ENCODE measurements at regions not wholly inside any gene's neighbourhood (a gene's known extent, or its start where the extent isn't known, plus 50 kb on each side); places are given as distances from the start of the nearest gene placed in this dataset.

DNA sequence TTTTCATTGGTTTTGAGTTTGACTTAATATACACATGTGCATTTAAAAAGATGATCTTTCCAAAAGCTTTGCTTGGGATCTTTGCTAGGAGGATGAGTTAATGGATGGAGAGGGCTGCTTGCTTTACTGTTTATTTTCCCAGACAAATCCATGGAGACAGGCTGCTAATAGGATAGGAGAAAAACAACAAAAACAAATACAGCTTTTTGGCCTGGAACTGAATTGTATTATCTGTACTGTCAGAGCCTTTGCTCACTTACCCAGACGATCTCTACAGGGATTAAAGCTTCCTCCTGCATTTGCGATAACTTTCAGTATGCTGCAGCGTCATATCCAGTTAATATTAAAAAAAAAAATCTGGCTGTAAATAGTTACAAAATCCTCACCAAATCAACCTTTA is 190.8 kb upstream of the NUDT6 start:
- H2AFZ ChIP-seq (ENCODE audit: low read length) = no peak overlapping the region
- no peak overlapping the region for H3K4me3 ChIP-seq (ENCODE audit: low read depth, low read length, poor library complexity, severe bottlenecking)
- no peaks in the 10 kb centered on the region for H3K4me1 ChIP-seq (ENCODE audit: insufficient read depth, low read length, poor library complexity, severe bottlenecking)
- intact Hi-C loops (cut with micrococcal nuclease; ENCODE audit: unreplicated experiment) = no loop called here
- DNase-seq (ENCODE audit: low spot score) = no peak
- H4K20me1 ChIP-seq (ENCODE audit: insufficient read depth, low read length) = no peaks in the 10 kb centered on the region
- ChIA-PET CTCF (ENCODE audit: unreplicated experiment) (no interaction called here), POLR2A (no interaction called here)
- H3K9me2 ChIP-seq (ENCODE audit: insufficient read depth, low read length) = no peaks in the 10 kb centered on the region
- BruUV-seq (replicated peaks) = no TSS peak
- peaks cover 9% of the 10 kb centered on the region; the same call in 1 of the 2 replicates for H3K9me3 ChIP-seq (ENCODE audit: low read length)
- H3K27ac ChIP-seq (ENCODE audit: low read depth, low read length, poor library complexity, severe bottlenecking) = no peak overlapping the region
- H3K36me3 ChIP-seq (ENCODE audit: insufficient read depth, low read length) = no peaks in the 10 kb centered on the region; the same call in 1 of the 2 replicates
- no peak overlapping the region for H3K4me2 ChIP-seq (ENCODE audit: low read length)
- no peaks in the 10 kb centered on the region for H3K79me2 ChIP-seq (ENCODE audit: insufficient read depth, low read depth, low read length)
- no peak for TF ChIP-seq EZH2phosphoT487 (IDR thresholded peaks at IDR 0.05; ENCODE audit: borderline replicate concordance, low read depth, low read length)
- TF ChIP-seq CTCF (conservative IDR thresholded peaks at IDR 0.05; ENCODE audit: low read length) = no peak

GRCh38 chr4:123114084-123114914 is 191.9 kb upstream of the NUDT6 start:
- no peak for DNase-seq (ENCODE audit: low spot score)
- H3K27ac ChIP-seq (ENCODE audit: low read depth, low read length, poor library complexity, severe bottlenecking) = no peak overlapping the region
- intact Hi-C loops (cut with micrococcal nuclease; ENCODE audit: unreplicated experiment) = no loop called here
- no peak overlapping the region for H3K4me3 ChIP-seq (ENCODE audit: low read depth, low read length, poor library complexity, severe bottlenecking)
- TF ChIP-seq CTCF (conservative IDR thresholded peaks at IDR 0.05; ENCODE audit: low read length) = no peak
- TF ChIP-seq EZH2phosphoT487 (IDR thresholded peaks at IDR 0.05; ENCODE audit: borderline replicate concordance, low read depth, low read length) = no peak
- no peaks in the 10 kb centered on the region for H3K4me1 ChIP-seq (ENCODE audit: insufficient read depth, low read length, poor library complexity, severe bottlenecking)
- POLR2A ChIA-PET = interaction anchor here (0.8 kb wide), 1 partner anchor 14 kb away, joined by 3 read pairs; no protein-coding TSS in a partner anchor
- CTCF ChIA-PET (ENCODE audit: unreplicated experiment) = no interaction called here
- no peaks in the 10 kb centered on the region for H3K9me2 ChIP-seq (ENCODE audit: insufficient read depth, low read length)
- H3K36me3 ChIP-seq (ENCODE audit: insufficient read depth, low read length) = no peaks in the 10 kb centered on the region; the same call in 1 of the 2 replicates
- no peaks in the 10 kb centered on the region for H3K79me2 ChIP-seq (ENCODE audit: insufficient read depth, low read depth, low read length)
- BruUV-seq (replicated peaks) = no TSS peak
- peaks cover 9% of the 10 kb centered on the region; the same call in 1 of the 2 replicates for H3K9me3 ChIP-seq (ENCODE audit: low read length)
- no peaks in the 10 kb centered on the region for H4K20me1 ChIP-seq (ENCODE audit: insufficient read depth, low read length)
- no peak overlapping the region for H2AFZ ChIP-seq (ENCODE audit: low read length)
- no peak overlapping the region for H3K4me2 ChIP-seq (ENCODE audit: low read length)

All from OCI-LY7 (cell line).